B cell (primary cell): ENCODE measurements at regions not wholly inside any gene's neighbourhood (a gene's known extent, or its start where the extent isn't known, plus 50 kb on each side); places are given as distances from the start of the nearest gene placed in this dataset.

Source experiments
- ATAC-seq: fragments of 200-7000 bp; cut with Tn5 transposase; one replicate; pipeline ENCODE4 v1.10.0; 2021; ENCODE audit warnings: low read depth, mild to moderate bottlenecking, moderate number of reproducible peaks, moderate library complexity
- CTCF ChIA-PET: fragments of 350-600 bp; sonication (Branson Sonifier 250); formaldehyde crosslinking; loops from one replicate; lab custom pipeline; 2021; ENCODE audit warnings: antibody characterized with exemption, inconsistent platforms; lab: Charles Lee
- POLR2A ChIA-PET: fragments of 350-600 bp; sonication (Branson Sonifier 250); formaldehyde crosslinking; loops from one replicate; lab custom pipeline; 2021; ENCODE audit warnings: antibody characterized with exemption; lab: Charles Lee
- DNase-seq: peaks from one replicate; pipeline ENCODE4 v3.0.0; 2013
- H2AFZ ChIP-seq: 2 replicates; pipeline ENCODE4 v1.6.1; 2012; ENCODE audit warnings: mild to moderate bottlenecking, low read depth, low read length; ENCODE audit not compliant: insufficient read depth, poor library complexity, severe bottlenecking
- H3K27ac ChIP-seq, 2 donors: 1 replicate in 1 of 2; 2 replicates in 1 of 2; pipeline ENCODE4 v1.5.1; 2012 to 2013; ENCODE audit warnings: low read length in 2 of 2, mild to moderate bottlenecking in 2 of 2, moderate library complexity in 1 of 2
- H3K27me3 ChIP-seq, 4 experiments: fragments of 200-600 bp in 1 of 4; sonication (generic) in 1 of 4; replicated peaks in 1 of 4; 1 replicate in 2 of 4; 2 replicates in 2 of 4; pipeline versions ENCODE4 v1.6.1 to v1.7.0; 2013 to 2016; ENCODE audit warnings: low read length in 3 of 4, mild to moderate bottlenecking in 2 of 4, mixed read lengths in 1 of 4, moderate library complexity in 1 of 4; ENCODE audit not compliant: insufficient read depth in 4 of 4, control insufficient read depth in 3 of 4; ENCODE audit errors: control extremely low read depth in 1 of 4
- H3K36me3 ChIP-seq, 2 experiments: replicated peaks in 1 of 2; 1 replicate in 1 of 2; 2 replicates in 1 of 2; pipeline versions ENCODE4 v1.6.1 to v1.7.1; 2013; ENCODE audit warnings: low read length in 1 of 2; ENCODE audit not compliant: insufficient read depth in 2 of 2, control insufficient read depth in 1 of 2; ENCODE audit errors: control extremely low read depth in 1 of 2, extremely low read depth in 1 of 2
- H3K4me1 ChIP-seq, 2 donors: fragments of 200-600 bp in 1 of 2; sonication (generic) in 1 of 2; 1 replicate in 1 of 2; 2 replicates in 1 of 2; pipeline versions ENCODE4 v1.5.1 to v1.6.1; 2013 to 2017; ENCODE audit warnings: low read length in 2 of 2; ENCODE audit not compliant: control insufficient read depth in 2 of 2, insufficient read depth in 2 of 2
- H3K4me2 ChIP-seq: replicated peaks from 2 replicates; pipeline ENCODE3; 2012; ENCODE audit warnings: mild to moderate bottlenecking, low read depth, low read length; ENCODE audit not compliant: poor library complexity, severe bottlenecking
- H3K4me3 ChIP-seq, 5 experiments: fragments of 200-600 bp in 1 of 5; sonication (generic) in 1 of 5; 1 replicate in 3 of 5; 2 replicates in 2 of 5; pipeline versions ENCODE4 v1.5.1 to v1.7.0; 2011 to 2016; ENCODE audit warnings: low read length in 4 of 5, mild to moderate bottlenecking in 4 of 5, low read depth in 2 of 5, control low read depth in 1 of 5, moderate library complexity in 1 of 5; ENCODE audit not compliant: insufficient read depth in 1 of 5; ENCODE audit errors: control extremely low read depth in 1 of 5, extremely low read depth in 1 of 5
- H3K79me2 ChIP-seq: fragments of 200-600 bp; sonication (generic); one replicate; pipeline ENCODE4 v1.6.0; 2016; ENCODE audit warnings: low read length; ENCODE audit not compliant: control insufficient read depth, insufficient read depth
- H3K9ac ChIP-seq: fragments of 200-600 bp; sonication (generic); 2 replicates; pipeline ENCODE4 v1.6.1; 2017; ENCODE audit warnings: mild to moderate bottlenecking, low read length, moderate library complexity
- H3K9me3 ChIP-seq, 3 donors: one replicate each; pipeline versions ENCODE4 v1.6.1 to v1.7.1; 2013; ENCODE audit warnings: low read length in 2 of 3; ENCODE audit not compliant: control insufficient read depth in 2 of 3, insufficient read depth in 1 of 3; ENCODE audit errors: control extremely low read depth in 1 of 3
- H4K20me1 ChIP-seq: 2 replicates; pipeline ENCODE4 v1.6.0; 2012; ENCODE audit warnings: mild to moderate bottlenecking, low read length; ENCODE audit not compliant: insufficient read depth, control insufficient read depth, poor library complexity, severe bottlenecking
- H3K27ac Mint-ChIP-seq: one replicate; pipeline ENCODE4 v1.8.0; 2021; ENCODE audit warnings: mixed read lengths
- H3K27me3 Mint-ChIP-seq: one replicate; pipeline ENCODE4 v1.8.0; 2021; ENCODE audit warnings: mixed read lengths
- H3K4me1 Mint-ChIP-seq: one replicate; pipeline ENCODE4 v1.8.0; 2021; ENCODE audit warnings: mixed read lengths
- H3K4me3 Mint-ChIP-seq: one replicate; pipeline ENCODE4 v1.8.0; 2021; ENCODE audit warnings: mixed read lengths
- H3K9me3 Mint-ChIP-seq: one replicate; pipeline ENCODE4 v1.8.0; 2022; ENCODE audit warnings: mixed read lengths; ENCODE audit not compliant: insufficient read depth
- CTCF ChIP-seq: fragments of 200-600 bp; IDR thresholded peaks from one replicate; pipeline ENCODE4 v1.8.0; 2022; ENCODE audit warnings: antibody characterized with exemption, mild to moderate bottlenecking
- EZH2 ChIP-seq: IDR thresholded peaks from 2 replicates; pipeline ENCODE4 v1.6.1; 2012; ENCODE audit warnings: borderline replicate concordance, low read depth, mild to moderate bottlenecking, moderate library complexity, low read length; ENCODE audit not compliant: insufficient read depth, poor library complexity, severe bottlenecking
- WGBS: methylation state at CpG from one replicate; pipeline ENCODE4 v1.1.5; 2013; ENCODE audit warnings: missing lambda C conversion rate; ENCODE audit not compliant: insufficient coverage; 5-methylcytosine and 5-hydroxymethylcytosine counted together
- intact Hi-C: fragments of 100-400 bp; cut with micrococcal nuclease; formaldehyde crosslinking; loops from one replicate; pipeline ENCODE4 v1.10.0; 2022

- H3K27ac Mint-ChIP-seq: no peak overlapping the region
- DNase-seq: no peak
- no peaks in the 10 kb centered on the region for H3K27me3 Mint-ChIP-seq
- H2AFZ ChIP-seq: no peak overlapping the region
- TF ChIP-seq EZH2: no peak
- no peak for TF ChIP-seq CTCF
- no peaks in the 10 kb centered on the region for H4K20me1 ChIP-seq
- no peak overlapping the region for H3K4me3 Mint-ChIP-seq
- H3K4me2 ChIP-seq: no peak overlapping the region
- no peak overlapping the region for H3K9ac ChIP-seq
- no peaks in the 10 kb centered on the region for H3K9me3 ChIP-seq
- no peak for ATAC-seq
- H3K36me3 ChIP-seq: no peaks in the 10 kb centered on the region
- POLR2A ChIA-PET: no interaction called here
- no peaks in the 10 kb centered on the region for H3K79me2 ChIP-seq
- H3K27me3 ChIP-seq: no peaks in the 10 kb centered on the region
- intact Hi-C loops: no loop called here
- peaks cover 2% of the 10 kb centered on the region for H3K9me3 Mint-ChIP-seq
- no peak overlapping the region for H3K4me3 ChIP-seq
- H3K27ac ChIP-seq: no peak overlapping the region
- no peaks in the 10 kb centered on the region for H3K4me1 ChIP-seq
- CTCF ChIA-PET: no interaction called here
- no CpG with 5 or more reads among the region's 1 CpG for WGBS
- no peaks in the 10 kb centered on the region for H3K4me1 Mint-ChIP-seq
Observed at GRCh38 chr5:19104948-19105347, 883.1 kb downstream of the CDH18 start.

GRCh38 chr5:19122923-19123322 is 865.1 kb downstream of the CDH18 start:
- H3K79me2 ChIP-seq: no peaks in the 10 kb centered on the region
- no peaks in the 10 kb centered on the region for H4K20me1 ChIP-seq
- ChIA-PET POLR2A (no interaction called here), CTCF (interaction anchor here (1.5 kb wide), 1 partner anchor 656 kb away, joined by 3 read pairs; no protein-coding TSS in a partner anchor)
- no peak for DNase-seq
- Mint-ChIP-seq H3K27ac (no peak overlapping the region), H3K4me1 (no peaks in the 10 kb centered on the region), H3K27me3 (no peaks in the 10 kb centered on the region), H3K4me3 (no peak overlapping the region), H3K9me3 (peaks cover 5% of the 10 kb centered on the region)
- H3K36me3 ChIP-seq: no peaks in the 10 kb centered on the region
- no peak overlapping the region for H3K27ac ChIP-seq
- no peak overlapping the region for H2AFZ ChIP-seq
- no peak overlapping the region for H3K4me3 ChIP-seq
- ATAC-seq: no peak
- H3K4me1 ChIP-seq: no peaks in the 10 kb centered on the region
- H3K9ac ChIP-seq: no peak overlapping the region
- intact Hi-C loops: no loop called here
- TF ChIP-seq CTCF: no peak
- TF ChIP-seq EZH2: no peak
- no CpG with 5 or more reads among the region's 1 CpG for WGBS
- no peaks in the 10 kb centered on the region for H3K27me3 ChIP-seq
- H3K9me3 ChIP-seq: no peaks in the 10 kb centered on the region
- no peak overlapping the region for H3K4me2 ChIP-seq
